ENCODE measurements at regions not wholly inside any gene's neighbourhood (a gene's known extent, or its start where the extent isn't known, plus 50 kb on each side); places are given as distances from the start of the nearest gene placed in this dataset.

DNA sequence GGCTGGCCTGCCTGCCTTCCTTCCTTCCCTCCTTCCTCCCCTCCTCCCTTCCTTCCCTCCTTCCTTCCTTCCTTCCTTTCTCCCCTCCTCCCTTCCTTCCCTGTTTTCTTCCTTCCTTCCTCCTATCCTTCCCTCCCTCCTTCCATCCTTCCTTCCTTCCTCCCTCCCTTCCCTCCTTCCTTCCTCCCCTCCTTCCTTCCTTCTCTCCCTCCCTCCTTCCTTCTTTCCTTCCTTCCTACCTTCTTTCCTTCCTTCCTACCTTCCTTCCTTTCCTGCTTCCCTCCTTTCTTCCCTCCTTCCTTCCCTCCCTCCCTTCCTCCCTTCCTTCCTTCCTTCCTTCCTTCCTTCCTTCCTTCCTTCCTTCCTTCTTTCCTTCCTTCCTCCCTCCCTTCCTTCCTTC, 70.1 kb upstream of the PTGFR start:
- no peak for TF ChIP-seq EZH2 (IDR thresholded peaks at IDR 0.05; ENCODE audit: borderline replicate concordance, insufficient read depth, low read depth, low read length, poor library complexity, severe bottlenecking)
- TF ChIP-seq, protein P1, sequence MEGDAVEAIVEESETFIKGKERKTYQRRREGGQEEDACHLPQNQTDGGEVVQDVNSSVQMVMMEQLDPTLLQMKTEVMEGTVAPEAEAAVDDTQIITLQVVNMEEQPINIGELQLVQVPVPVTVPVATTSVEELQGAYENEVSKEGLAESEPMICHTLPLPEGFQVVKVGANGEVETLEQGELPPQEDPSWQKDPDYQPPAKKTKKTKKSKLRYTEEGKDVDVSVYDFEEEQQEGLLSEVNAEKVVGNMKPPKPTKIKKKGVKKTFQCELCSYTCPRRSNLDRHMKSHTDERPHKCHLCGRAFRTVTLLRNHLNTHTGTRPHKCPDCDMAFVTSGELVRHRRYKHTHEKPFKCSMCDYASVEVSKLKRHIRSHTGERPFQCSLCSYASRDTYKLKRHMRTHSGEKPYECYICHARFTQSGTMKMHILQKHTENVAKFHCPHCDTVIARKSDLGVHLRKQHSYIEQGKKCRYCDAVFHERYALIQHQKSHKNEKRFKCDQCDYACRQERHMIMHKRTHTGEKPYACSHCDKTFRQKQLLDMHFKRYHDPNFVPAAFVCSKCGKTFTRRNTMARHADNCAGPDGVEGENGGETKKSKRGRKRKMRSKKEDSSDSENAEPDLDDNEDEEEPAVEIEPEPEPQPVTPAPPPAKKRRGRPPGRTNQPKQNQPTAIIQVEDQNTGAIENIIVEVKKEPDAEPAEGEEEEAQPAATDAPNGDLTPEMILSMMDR (IDR thresholded peaks at IDR 0.05), result no peak

All from B cell (primary cell).